ENCODE measurements at regions not wholly inside any gene's neighbourhood (a gene's known extent, or its start where the extent isn't known, plus 50 kb on each side); places are given as distances from the start of the nearest gene placed in this dataset.
A peak's percentile ranks its signal among the peaks of the same experiment; 100 is the strongest.

GRCh38 chr12:4011597-4011996, 138.4 kb upstream of the PARP11 start:
- Mint-ChIP-seq H3K4me1 (peaks cover 2% of the 10 kb centered on the region), H3K27ac (no peak overlapping the region), H3K4me3 (no peak overlapping the region), H3K36me3 (ENCODE audit: low read depth) (no peaks in the 10 kb centered on the region), H3K27me3 (peaks cover 4% of the 10 kb centered on the region)
- ATAC-seq (no peak), DNase-seq (no peak)
- no peaks in the 10 kb centered on the region for H3K9me3 ChIP-seq (ENCODE audit: control insufficient read depth, low read length, poor library complexity, severe bottlenecking)

GRCh38 chr12:4009979-4010704, 136.9 kb upstream of the PARP11 start:
- peaks cover 4% of the 10 kb centered on the region for H3K27me3 Mint-ChIP-seq
- ATAC-seq (no peak), DNase-seq (no peak)
- H3K4me1 Mint-ChIP-seq = peaks cover 2% of the 10 kb centered on the region
- no peaks in the 10 kb centered on the region for H3K9me3 ChIP-seq (ENCODE audit: control insufficient read depth, low read length, poor library complexity, severe bottlenecking)
- H3K36me3 Mint-ChIP-seq (ENCODE audit: low read depth) = no peaks in the 10 kb centered on the region
- H3K27ac Mint-ChIP-seq = peak overlapping the region; percentile 47
- H3K4me3 Mint-ChIP-seq = no peak overlapping the region

- ATAC-seq (no peak), DNase-seq (no peak)
- Mint-ChIP-seq H3K27ac (no peak overlapping the region), H3K4me3 (no peak overlapping the region), H3K36me3 (ENCODE audit: low read depth) (no peaks in the 10 kb centered on the region), H3K27me3 (no peaks in the 10 kb centered on the region), H3K4me1 (no peaks in the 10 kb centered on the region)
- H3K9me3 ChIP-seq (ENCODE audit: control insufficient read depth, low read length, poor library complexity, severe bottlenecking) = no peaks in the 10 kb centered on the region
Observed at GRCh38 chr12:4006743-4007142, 133.5 kb upstream of the PARP11 start.

GRCh38 chr12:4005851-4006430, 132.7 kb upstream of the PARP11 start:
- Mint-ChIP-seq H3K4me1 (no peaks in the 10 kb centered on the region), H3K27me3 (no peaks in the 10 kb centered on the region)

GRCh38 chr12:4003576-4003975, 130.4 kb upstream of the PARP11 start:
- Mint-ChIP-seq H3K4me1 (peaks cover 10% of the 10 kb centered on the region), H3K27me3 (no peaks in the 10 kb centered on the region), H3K4me3 (no peak overlapping the region), H3K27ac (no peak overlapping the region), H3K36me3 (ENCODE audit: low read depth) (no peaks in the 10 kb centered on the region)
- ATAC-seq (no peak), DNase-seq (no peak)
- no peaks in the 10 kb centered on the region for H3K9me3 ChIP-seq (ENCODE audit: control insufficient read depth, low read length, poor library complexity, severe bottlenecking)

More at GRCh38 chr12:4005851-4006430, 132.7 kb upstream of the PARP11 start:
- peak overlapping the region; percentile 41 for H3K27ac Mint-ChIP-seq
- no peak overlapping the region for H3K4me3 Mint-ChIP-seq
- DNase-seq (no peak), ATAC-seq (no peak)
- no peaks in the 10 kb centered on the region for H3K9me3 ChIP-seq (ENCODE audit: control insufficient read depth, low read length, poor library complexity, severe bottlenecking)
- H3K36me3 Mint-ChIP-seq (ENCODE audit: low read depth) = no peaks in the 10 kb centered on the region

GRCh38 chr12:4002601-4003000, 129.4 kb upstream of the PARP11 start:
- no peak overlapping the region for H3K4me3 Mint-ChIP-seq
- peak overlapping the region; percentile 73 for H3K27ac Mint-ChIP-seq
- no peaks in the 10 kb centered on the region for H3K9me3 ChIP-seq (ENCODE audit: control insufficient read depth, low read length, poor library complexity, severe bottlenecking)
- no peak for ATAC-seq
- H3K4me1 Mint-ChIP-seq = peaks cover 15% of the 10 kb centered on the region
- no peak for DNase-seq
- no peaks in the 10 kb centered on the region for H3K27me3 Mint-ChIP-seq
- no peaks in the 10 kb centered on the region for H3K36me3 Mint-ChIP-seq (ENCODE audit: low read depth)

GRCh38 chr12:4001841-4002240, 128.6 kb upstream of the PARP11 start:
- H3K4me3 Mint-ChIP-seq = no peak overlapping the region
- no peaks in the 10 kb centered on the region for H3K27me3 Mint-ChIP-seq
- H3K36me3 Mint-ChIP-seq (ENCODE audit: low read depth) = no peaks in the 10 kb centered on the region

GRCh38 chr12:4001031-4001430, 127.8 kb upstream of the PARP11 start:
- H3K36me3 Mint-ChIP-seq (ENCODE audit: low read depth) = no peaks in the 10 kb centered on the region
- no peak for ATAC-seq
- H3K27ac Mint-ChIP-seq = peak overlapping the region; percentile 59
- H3K4me3 Mint-ChIP-seq = no peak overlapping the region
- peaks cover 29% of the 10 kb centered on the region for H3K4me1 Mint-ChIP-seq
- no peaks in the 10 kb centered on the region for H3K9me3 ChIP-seq (ENCODE audit: control insufficient read depth, low read length, poor library complexity, severe bottlenecking)
- DNase-seq = no peak
- no peaks in the 10 kb centered on the region for H3K27me3 Mint-ChIP-seq

More at GRCh38 chr12:4001841-4002240, 128.6 kb upstream of the PARP11 start:
- DNase-seq = no peak
- peak overlapping the region; percentile 73 for H3K27ac Mint-ChIP-seq
- no peak for ATAC-seq
- peaks cover 21% of the 10 kb centered on the region for H3K4me1 Mint-ChIP-seq
- H3K9me3 ChIP-seq (ENCODE audit: control insufficient read depth, low read length, poor library complexity, severe bottlenecking) = no peaks in the 10 kb centered on the region

- Mint-ChIP-seq H3K4me1 (peaks cover 31% of the 10 kb centered on the region), H3K4me3 (no peak overlapping the region), H3K27ac (peak overlapping the region; percentile 84), H3K27me3 (no peaks in the 10 kb centered on the region), H3K36me3 (ENCODE audit: low read depth) (no peaks in the 10 kb centered on the region)
- no peak for ATAC-seq
- no peak for DNase-seq
- H3K9me3 ChIP-seq (ENCODE audit: control insufficient read depth, low read length, poor library complexity, severe bottlenecking) = no peaks in the 10 kb centered on the region
Observed at GRCh38 chr12:3999904-4000303, 126.7 kb upstream of the PARP11 start.

- ATAC-seq = peak; percentile 92
- H3K9me3 ChIP-seq (ENCODE audit: control insufficient read depth, low read length, poor library complexity, severe bottlenecking) = no peaks in the 10 kb centered on the region
- no peak overlapping the region for H3K4me3 Mint-ChIP-seq
- H3K36me3 Mint-ChIP-seq (ENCODE audit: low read depth) = no peaks in the 10 kb centered on the region
- no peaks in the 10 kb centered on the region for H3K27me3 Mint-ChIP-seq
- peak overlapping the region; percentile 84 for H3K27ac Mint-ChIP-seq
- peak in 1 of 3 donors; percentile 23 for DNase-seq
- H3K4me1 Mint-ChIP-seq = peaks cover 33% of the 10 kb centered on the region
Observed at GRCh38 chr12:3998968-3999792, 126.0 kb upstream of the PARP11 start.

GRCh38 chr12:3998397-3998796, 125.2 kb upstream of the PARP11 start:
- DNase-seq (no peak), ATAC-seq (no peak)

GRCh38 chr12:3996322-3996721, 123.1 kb upstream of the PARP11 start:
- Mint-ChIP-seq H3K27ac (peak overlapping the region; percentile 92), H3K4me1 (peaks cover 33% of the 10 kb centered on the region), H3K4me3 (peak overlapping the region; percentile 83), H3K27me3 (no peaks in the 10 kb centered on the region), H3K36me3 (ENCODE audit: low read depth) (no peaks in the 10 kb centered on the region)
- DNase-seq = no peak
- no peak for ATAC-seq
- H3K9me3 ChIP-seq (ENCODE audit: control insufficient read depth, low read length, poor library complexity, severe bottlenecking) = no peaks in the 10 kb centered on the region

More at GRCh38 chr12:3998397-3998796, 125.2 kb upstream of the PARP11 start:
- peaks cover 33% of the 10 kb centered on the region for H3K4me1 Mint-ChIP-seq
- H3K9me3 ChIP-seq (ENCODE audit: control insufficient read depth, low read length, poor library complexity, severe bottlenecking) = no peaks in the 10 kb centered on the region
- peak overlapping the region; percentile 92 for H3K27ac Mint-ChIP-seq
- H3K36me3 Mint-ChIP-seq (ENCODE audit: low read depth) = no peaks in the 10 kb centered on the region
- H3K27me3 Mint-ChIP-seq = no peaks in the 10 kb centered on the region
- peak overlapping the region; percentile 58 for H3K4me3 Mint-ChIP-seq

- H3K4me1 Mint-ChIP-seq = peaks cover 33% of the 10 kb centered on the region
- DNase-seq = no peak
- no peaks in the 10 kb centered on the region for H3K27me3 Mint-ChIP-seq
- H3K4me3 Mint-ChIP-seq = no peak overlapping the region
- no peaks in the 10 kb centered on the region for H3K9me3 ChIP-seq (ENCODE audit: control insufficient read depth, low read length, poor library complexity, severe bottlenecking)
- H3K27ac Mint-ChIP-seq = peak overlapping the region; percentile 92
- no peak for ATAC-seq
- no peaks in the 10 kb centered on the region for H3K36me3 Mint-ChIP-seq (ENCODE audit: low read depth)
Observed at GRCh38 chr12:3995306-3995705, 122.1 kb upstream of the PARP11 start.

All from T-helper 17 cell (primary cell).